ENCODE measurements at regions not wholly inside any gene's neighbourhood (a gene's known extent, or its start where the extent isn't known, plus 50 kb on each side); places are given as distances from the start of the nearest gene placed in this dataset.
A peak's percentile ranks its signal among the peaks of the same experiment; 100 is the strongest.
"Not testable (repeated sequence)": the region's sequence is repeated elsewhere in the genome, so short reads cannot be mapped to it uniquely, and the experiment has no call there.

GRCh38 chr5:153357493-153358112, 132.9 kb upstream of the GRIA1 start:
- DNase-seq (ENCODE audit: low read depth), result no peak

GRCh38 chr5:153358315-153358976, 132.0 kb upstream of the GRIA1 start:
- no peak for DNase-seq (ENCODE audit: low read depth)

- no peak for DNase-seq (ENCODE audit: low read depth)
Observed at GRCh38 chr5:153360860-153361259, 129.6 kb upstream of the GRIA1 start.

GRCh38 chr5:153361735-153362409, 128.6 kb upstream of the GRIA1 start:
- DNase-seq (ENCODE audit: low read depth), result no peak

GRCh38 chr5:153365547-153365946, 124.9 kb upstream of the GRIA1 start:
- DNase-seq (ENCODE audit: low read depth), result no peak

GRCh38 chr5:153367466-153367865, 123.0 kb upstream of the GRIA1 start:
- DNase-seq (ENCODE audit: low read depth), result no peak

GRCh38 chr5:153372425-153373129, 117.9 kb upstream of the GRIA1 start:
- DNase-seq (ENCODE audit: low read depth), result no peak

- no peak for DNase-seq (ENCODE audit: low read depth)
Observed at GRCh38 chr5:153373130-153373498, 117.4 kb upstream of the GRIA1 start.

- DNase-seq (ENCODE audit: low read depth), result not testable (repeated sequence)
Observed at GRCh38 chr5:153381630-153382029, 108.8 kb upstream of the GRIA1 start.

GRCh38 chr5:153390569-153390968, 99.9 kb upstream of the GRIA1 start:
- no peak for DNase-seq (ENCODE audit: low read depth)

GRCh38 chr5:153399595-153399994, 90.9 kb upstream of the GRIA1 start:
- peak; percentile 8 for DNase-seq (ENCODE audit: low read depth)

GRCh38 chr5:153400931-153401330, 89.5 kb upstream of the GRIA1 start:
- peak; percentile 20 for DNase-seq (ENCODE audit: low read depth)

- DNase-seq (ENCODE audit: low read depth), result peak; percentile 68
Observed at GRCh38 chr5:153402550-153402949, 87.9 kb upstream of the GRIA1 start.

GRCh38 chr5:153403470-153403869, 87.0 kb upstream of the GRIA1 start:
- no peak for DNase-seq (ENCODE audit: low read depth)

- DNase-seq (ENCODE audit: low read depth), result no peak
Observed at GRCh38 chr5:153404747-153405146, 85.7 kb upstream of the GRIA1 start.

GRCh38 chr5:153421676-153422075, 68.8 kb upstream of the GRIA1 start:
- no peak for DNase-seq (ENCODE audit: low read depth)

- DNase-seq (ENCODE audit: low read depth), result no peak
Observed at GRCh38 chr5:153425914-153426313, 64.6 kb upstream of the GRIA1 start.

GRCh38 chr5:153429761-153430380, 60.6 kb upstream of the GRIA1 start:
- no peak for DNase-seq (ENCODE audit: low read depth)

GRCh38 chr5:153432583-153432982, 57.9 kb upstream of the GRIA1 start:
- no peak for DNase-seq (ENCODE audit: low read depth)

- DNase-seq (ENCODE audit: low read depth), result no peak
Observed at GRCh38 chr5:153437251-153437650, 53.2 kb upstream of the GRIA1 start.

GRCh38 chr5:153439130-153439529, 51.3 kb upstream of the GRIA1 start:
- peak; percentile 29 for DNase-seq (ENCODE audit: low read depth)
